Sigmoid colon (tissue), 4 donors: ENCODE measurements at regions not wholly inside any gene's neighbourhood (a gene's known extent, or its start where the extent isn't known, plus 50 kb on each side); places are given as distances from the start of the nearest gene placed in this dataset.
"Not testable (repeated sequence)": the region's sequence is repeated elsewhere in the genome, so short reads cannot be mapped to it uniquely, and the experiment has no call there.

Source experiments
- EP300 ChIP-seq, 4 donors: sonication (generic); formaldehyde crosslinking; IDR thresholded peaks; one replicate each; pipeline ENCODE4 v1.6.1; 2017; ENCODE audit warnings: antibody characterized with exemption in 4 of 4
- TF ChIP-seq, protein P1 (sequence below), 4 experiments: fragments of 450-650 bp in 3 of 4; fragments of 200-600 bp in 1 of 4; IDR thresholded peaks; one replicate each; pipeline ENCODE4 v1.5.1; 2016 to 2019; ENCODE audit warnings: antibody characterized with exemption in 4 of 4, mild to moderate bottlenecking in 3 of 4, moderate library complexity in 2 of 4

DNA sequence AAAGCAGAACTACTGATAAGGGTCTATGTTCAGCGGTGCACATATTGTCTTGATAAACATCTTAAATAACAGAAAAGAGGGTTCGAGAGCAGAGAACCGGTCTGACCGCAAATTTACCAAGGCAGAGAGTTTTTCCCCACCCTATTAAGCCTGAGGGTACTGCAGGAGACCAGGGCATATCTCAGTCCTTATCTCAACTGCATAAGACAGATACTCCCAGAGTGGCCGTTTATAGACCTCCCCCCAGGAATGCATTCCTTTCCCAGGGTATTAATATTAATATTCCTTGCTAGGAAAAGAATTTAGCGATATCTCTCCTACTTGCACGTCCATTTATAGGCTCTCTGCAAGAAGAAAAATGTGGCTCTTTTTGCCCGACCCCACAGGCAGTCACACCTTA is 74.3 kb downstream of the CYP26B1 start:
- TF ChIP-seq, protein P1, sequence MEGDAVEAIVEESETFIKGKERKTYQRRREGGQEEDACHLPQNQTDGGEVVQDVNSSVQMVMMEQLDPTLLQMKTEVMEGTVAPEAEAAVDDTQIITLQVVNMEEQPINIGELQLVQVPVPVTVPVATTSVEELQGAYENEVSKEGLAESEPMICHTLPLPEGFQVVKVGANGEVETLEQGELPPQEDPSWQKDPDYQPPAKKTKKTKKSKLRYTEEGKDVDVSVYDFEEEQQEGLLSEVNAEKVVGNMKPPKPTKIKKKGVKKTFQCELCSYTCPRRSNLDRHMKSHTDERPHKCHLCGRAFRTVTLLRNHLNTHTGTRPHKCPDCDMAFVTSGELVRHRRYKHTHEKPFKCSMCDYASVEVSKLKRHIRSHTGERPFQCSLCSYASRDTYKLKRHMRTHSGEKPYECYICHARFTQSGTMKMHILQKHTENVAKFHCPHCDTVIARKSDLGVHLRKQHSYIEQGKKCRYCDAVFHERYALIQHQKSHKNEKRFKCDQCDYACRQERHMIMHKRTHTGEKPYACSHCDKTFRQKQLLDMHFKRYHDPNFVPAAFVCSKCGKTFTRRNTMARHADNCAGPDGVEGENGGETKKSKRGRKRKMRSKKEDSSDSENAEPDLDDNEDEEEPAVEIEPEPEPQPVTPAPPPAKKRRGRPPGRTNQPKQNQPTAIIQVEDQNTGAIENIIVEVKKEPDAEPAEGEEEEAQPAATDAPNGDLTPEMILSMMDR (IDR thresholded peaks at IDR 0.05), result not testable (repeated sequence)
- not testable (repeated sequence) for TF ChIP-seq EP300 (IDR thresholded peaks at IDR 0.05)
